SJCRH30 (cell line): ENCODE measurements at regions not wholly inside any gene's neighbourhood (a gene's known extent, or its start where the extent isn't known, plus 50 kb on each side); places are given as distances from the start of the nearest gene placed in this dataset.

Source experiments
- DNase-seq, 2 experiments: peaks; one replicate each; pipeline ENCODE4 v3.0.0-alpha.2; 2015 to 2020
- H3K27ac ChIP-seq: fragments of 250-450 bp; sonication (Bioruptor Pico); 2 replicates; pipeline ENCODE4 v1.5.1; 2020; ENCODE audit warnings: mild to moderate bottlenecking, moderate library complexity
- H3K27me3 ChIP-seq: fragments of 250-450 bp; sonication (Bioruptor Pico); 2 replicates; pipeline ENCODE4 v1.5.1; 2020; ENCODE audit warnings: mild to moderate bottlenecking, moderate library complexity
- H3K36me3 ChIP-seq: fragments of 250-450 bp; sonication (Bioruptor Pico); 2 replicates; pipeline ENCODE4 v1.5.1; 2020; ENCODE audit warnings: mild to moderate bottlenecking, moderate library complexity
- H3K4me1 ChIP-seq: fragments of 250-450 bp; sonication (Bioruptor Pico); 2 replicates; pipeline ENCODE4 v1.5.1; 2020; ENCODE audit warnings: mild to moderate bottlenecking, moderate library complexity
- H3K4me3 ChIP-seq: fragments of 250-450 bp; sonication (Bioruptor Pico); 2 replicates; pipeline ENCODE4 v1.5.1; 2020; ENCODE audit warnings: mild to moderate bottlenecking, moderate library complexity
- H3K9me3 ChIP-seq: fragments of 250-450 bp; sonication (Bioruptor Pico); replicated peaks from 2 replicates; pipeline ENCODE4 v1.5.1; 2020; ENCODE audit warnings: mild to moderate bottlenecking, moderate library complexity

GRCh38 chr2:106041150-106041549 is 153.0 kb downstream of the UXS1 start:
- Histone ChIP-seq H3K36me3 (no peaks in the 10 kb centered on the region), H3K4me3 (no peak overlapping the region), H3K27me3 (no peaks in the 10 kb centered on the region; the same call in 1 of the 2 replicates), H3K27ac (no peak overlapping the region), H3K4me1 (no peaks in the 10 kb centered on the region), H3K9me3 (no peaks in the 10 kb centered on the region)
- DNase-seq, result no peak

DNA sequence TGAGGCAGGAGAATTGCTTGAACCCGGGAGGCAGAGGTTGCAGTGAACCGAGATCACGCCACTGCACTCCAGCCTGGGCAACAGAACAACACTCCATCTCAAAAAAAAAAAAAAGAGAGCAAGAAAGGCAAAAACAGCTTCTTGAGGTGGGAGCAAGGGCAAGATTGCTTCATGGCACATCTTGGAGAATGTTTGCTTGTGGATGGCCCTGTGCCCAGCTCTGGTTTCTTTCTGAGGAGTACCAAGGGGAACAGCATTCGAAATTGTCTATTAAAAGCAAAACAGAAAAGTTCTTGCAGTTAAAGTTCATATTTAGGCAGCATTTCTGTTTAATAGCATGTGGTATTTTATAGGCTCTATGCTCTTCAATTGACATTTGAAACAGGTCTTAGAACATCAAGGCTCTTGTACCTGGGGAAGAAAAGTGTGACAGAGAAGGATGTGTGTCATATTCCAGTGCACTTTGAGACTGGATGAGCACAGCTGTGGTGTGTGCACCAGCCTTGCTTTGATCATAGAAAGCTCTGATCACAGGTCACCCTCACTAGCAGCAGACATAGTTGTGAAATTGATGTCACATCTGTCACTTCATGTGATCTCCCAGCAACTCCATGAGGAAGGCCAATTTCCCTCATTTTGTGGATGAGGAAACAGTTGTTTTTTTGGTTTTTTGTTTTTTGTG is 154.3 kb downstream of the UXS1 start:
- Histone ChIP-seq H3K9me3 (no peaks in the 10 kb centered on the region), H3K4me3 (no peak overlapping the region), H3K36me3 (no peaks in the 10 kb centered on the region), H3K27me3 (no peaks in the 10 kb centered on the region; the same call in 1 of the 2 replicates), H3K27ac (no peak overlapping the region), H3K4me1 (no peaks in the 10 kb centered on the region)
- DNase-seq, result no peak

GRCh38 chr2:106038601-106039375 is 155.3 kb downstream of the UXS1 start:
- H3K4me3 ChIP-seq, result no peak overlapping the region
- no peak for DNase-seq
- no peaks in the 10 kb centered on the region for H3K36me3 ChIP-seq
- no peaks in the 10 kb centered on the region; the same call in 1 of the 2 replicates for H3K27me3 ChIP-seq
- H3K9me3 ChIP-seq, result no peaks in the 10 kb centered on the region
- H3K4me1 ChIP-seq, result no peaks in the 10 kb centered on the region
- H3K27ac ChIP-seq, result no peak overlapping the region

DNA sequence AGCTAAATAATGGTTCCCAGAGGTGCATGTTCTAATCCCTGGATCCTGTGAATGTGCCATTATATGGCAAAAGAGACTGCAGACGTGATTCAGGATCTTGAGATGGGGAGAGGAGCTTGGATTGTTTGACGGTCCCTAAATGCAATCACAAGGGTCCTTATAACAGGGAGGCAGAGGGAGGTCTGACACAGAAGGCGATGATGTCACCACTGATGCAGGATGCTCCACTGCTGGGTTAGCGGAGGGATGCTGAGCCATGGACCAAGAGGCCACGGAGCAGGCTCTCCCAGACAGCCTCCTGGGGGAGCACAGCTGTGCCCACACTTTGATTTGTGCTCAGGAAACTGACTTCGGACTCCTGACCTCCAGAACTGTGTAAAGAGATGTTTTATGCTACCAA is 156.2 kb downstream of the UXS1 start:
- Histone ChIP-seq H3K27ac (no peak overlapping the region), H3K36me3 (no peaks in the 10 kb centered on the region), H3K4me3 (no peak overlapping the region), H3K4me1 (no peaks in the 10 kb centered on the region), H3K9me3 (no peaks in the 10 kb centered on the region), H3K27me3 (no peaks in the 10 kb centered on the region; the same call in 1 of the 2 replicates)
- no peak for DNase-seq

- Histone ChIP-seq H3K9me3 (no peaks in the 10 kb centered on the region), H3K27me3 (no peaks in the 10 kb centered on the region; the same call in 1 of the 2 replicates), H3K4me3 (no peak overlapping the region), H3K36me3 (no peaks in the 10 kb centered on the region), H3K4me1 (no peaks in the 10 kb centered on the region), H3K27ac (no peak overlapping the region)
- no peak for DNase-seq
Measured at GRCh38 chr2:106037262-106037661, 156.8 kb downstream of the UXS1 start.

GRCh38 chr2:106034325-106034724 is 159.8 kb downstream of the UXS1 start:
- Histone ChIP-seq H3K4me3 (no peak overlapping the region), H3K9me3 (no peaks in the 10 kb centered on the region)
- no peak for DNase-seq

GRCh38 chr2:106032676-106033075 is 161.4 kb downstream of the UXS1 start:
- Histone ChIP-seq H3K36me3 (no peaks in the 10 kb centered on the region), H3K4me3 (no peak overlapping the region), H3K9me3 (no peaks in the 10 kb centered on the region), H3K4me1 (peaks cover 9% of the 10 kb centered on the region; the same call in 1 of the 2 replicates), H3K27ac (no peak overlapping the region), H3K27me3 (no peaks in the 10 kb centered on the region)
- no peak for DNase-seq

More at GRCh38 chr2:106034325-106034724, 159.8 kb downstream of the UXS1 start:
- H3K27ac ChIP-seq, result no peak overlapping the region
- peaks cover 9% of the 10 kb centered on the region; the same call in 1 of the 2 replicates for H3K4me1 ChIP-seq
- H3K27me3 ChIP-seq, result no peaks in the 10 kb centered on the region; the same call in 1 of the 2 replicates
- H3K36me3 ChIP-seq, result no peaks in the 10 kb centered on the region

- H3K4me1 ChIP-seq, result peaks cover 9% of the 10 kb centered on the region; the same call in 1 of the 2 replicates
- H3K36me3 ChIP-seq, result no peaks in the 10 kb centered on the region
- no peak overlapping the region for H3K27ac ChIP-seq
- DNase-seq, result peak; percentile 22 to 52
- H3K27me3 ChIP-seq, result no peaks in the 10 kb centered on the region
- no peak overlapping the region; the same call in 1 of the 2 replicates for H3K4me3 ChIP-seq
- H3K9me3 ChIP-seq, result no peaks in the 10 kb centered on the region
Measured at GRCh38 chr2:106030287-106031268, 163.5 kb downstream of the UXS1 start.

DNA sequence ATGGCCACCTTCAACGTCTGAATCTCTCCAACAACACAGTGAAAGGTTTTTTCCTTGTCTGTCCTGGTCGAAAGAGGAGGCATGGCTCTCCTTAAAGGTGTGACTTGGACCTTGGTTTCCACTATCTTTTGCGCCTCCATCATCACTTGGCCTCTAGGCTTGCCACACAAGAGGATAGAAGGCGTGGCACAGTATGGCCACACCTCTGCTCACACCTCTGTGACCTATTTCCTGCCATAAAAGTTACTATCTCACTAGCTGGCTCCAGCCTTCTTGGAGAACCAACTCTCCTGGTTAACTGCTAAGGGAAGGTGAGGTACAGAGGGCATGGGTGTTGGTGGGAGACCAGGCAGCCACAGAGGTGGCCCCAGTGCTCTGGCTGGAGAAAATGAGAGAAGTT is 165.9 kb downstream of the UXS1 start:
- Histone ChIP-seq H3K27ac (no peak overlapping the region), H3K27me3 (no peaks in the 10 kb centered on the region), H3K9me3 (no peaks in the 10 kb centered on the region), H3K4me3 (no peak overlapping the region), H3K4me1 (peaks cover 12% of the 10 kb centered on the region; the same call in 1 of the 2 replicates), H3K36me3 (no peaks in the 10 kb centered on the region)
- no peak for DNase-seq

- Histone ChIP-seq H3K4me1 (peaks cover 16% of the 10 kb centered on the region), H3K9me3 (no peaks in the 10 kb centered on the region), H3K27me3 (no peaks in the 10 kb centered on the region), H3K27ac (no peak overlapping the region), H3K4me3 (no peak overlapping the region), H3K36me3 (no peaks in the 10 kb centered on the region)
- no peak for DNase-seq
Measured at GRCh38 chr2:106026271-106027190, 167.6 kb downstream of the UXS1 start.

DNA sequence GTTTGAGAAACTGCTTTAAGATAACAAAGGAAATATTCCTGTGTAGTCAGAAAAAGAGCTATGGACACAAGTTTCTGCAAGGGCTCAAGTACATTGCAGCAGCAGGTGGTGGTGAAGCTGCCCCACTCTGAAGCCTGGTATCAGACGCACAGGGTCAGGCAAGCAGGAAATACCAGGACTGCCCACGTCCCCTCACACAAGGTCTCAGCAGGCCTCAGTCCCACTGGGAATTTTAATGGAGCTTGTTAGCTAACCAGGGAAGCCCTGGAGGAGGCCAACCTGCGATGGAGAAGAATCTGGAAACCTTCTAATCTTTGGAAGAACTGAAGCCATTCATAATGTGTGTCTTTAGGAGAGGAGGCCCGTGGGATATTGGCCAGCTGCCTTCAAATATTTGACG is 168.3 kb downstream of the UXS1 start:
- DNase-seq, result no peak
- H3K36me3 ChIP-seq, result no peaks in the 10 kb centered on the region

DNA sequence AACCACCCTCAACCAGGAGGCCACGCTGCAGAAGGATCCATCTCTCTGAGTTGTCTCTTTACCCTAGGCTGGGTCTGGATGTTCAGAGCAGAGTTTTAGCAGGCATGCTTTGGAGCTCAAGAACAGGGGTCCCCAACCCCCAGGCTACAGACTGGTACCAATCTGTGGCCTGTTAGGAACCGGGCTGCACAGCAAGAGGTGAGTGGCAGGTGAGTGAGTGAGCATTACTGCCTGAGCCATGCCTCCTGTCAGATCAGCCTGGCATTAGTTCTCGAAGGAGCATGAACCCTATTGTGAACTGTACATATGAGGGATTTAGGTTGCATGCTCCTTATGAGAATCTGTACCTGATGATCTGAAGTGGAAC is 172.5 kb downstream of the UXS1 start:
- Histone ChIP-seq H3K36me3 (no peaks in the 10 kb centered on the region), H3K27ac (no peak overlapping the region), H3K27me3 (no peaks in the 10 kb centered on the region), H3K4me3 (no peak overlapping the region), H3K4me1 (peaks cover 27% of the 10 kb centered on the region), H3K9me3 (no peaks in the 10 kb centered on the region)
- DNase-seq, result no peak

More for the DNA sequence above, 168.3 kb downstream of the UXS1 start:
- Histone ChIP-seq H3K4me1 (peaks cover 13% of the 10 kb centered on the region), H3K4me3 (no peak overlapping the region), H3K27ac (no peak overlapping the region), H3K9me3 (no peaks in the 10 kb centered on the region), H3K27me3 (no peaks in the 10 kb centered on the region)

DNA sequence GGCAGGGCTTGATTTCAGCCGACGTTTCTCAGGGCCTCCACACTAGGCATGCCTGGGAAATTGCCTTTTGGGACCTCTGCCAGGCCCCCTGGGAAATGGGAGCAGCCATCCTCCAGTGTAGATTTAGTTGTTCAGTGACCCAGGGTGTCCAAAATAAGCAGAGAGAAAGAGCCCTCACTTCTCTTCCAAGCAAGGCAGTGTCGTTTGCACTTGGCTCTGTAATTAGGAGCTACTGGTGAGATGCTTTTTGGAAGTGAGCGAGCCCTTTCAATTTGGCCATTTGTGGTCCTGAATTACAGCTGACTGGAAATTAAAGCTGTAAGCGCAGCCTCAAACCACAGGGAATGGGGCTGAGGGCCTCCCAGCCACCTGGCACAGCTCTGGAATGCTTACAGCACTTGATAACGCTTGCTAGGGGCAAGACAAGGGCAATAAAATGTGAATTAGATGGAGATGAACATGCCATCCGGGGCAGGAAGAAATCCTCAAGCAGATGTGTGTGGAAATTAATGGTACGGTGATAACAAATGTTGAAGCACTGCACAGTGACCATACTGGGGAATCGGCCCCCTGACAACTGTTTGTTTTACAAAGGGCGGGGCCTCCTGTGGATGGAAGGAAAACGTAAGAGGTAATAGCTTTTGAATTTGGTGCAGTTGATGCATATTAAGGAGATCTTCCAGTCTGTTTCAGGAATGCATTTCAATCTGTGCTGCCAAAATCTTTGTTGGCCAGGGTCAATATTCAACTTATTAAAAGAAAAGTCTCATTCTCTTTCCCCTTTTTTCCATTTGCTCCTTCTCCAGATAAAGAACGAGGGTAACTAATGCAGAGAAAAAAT is 173.1 kb downstream of the UXS1 start:
- H3K4me3 ChIP-seq, result no peak overlapping the region
- peak; percentile 87 to 92 for DNase-seq
- H3K27ac ChIP-seq, result peak overlapping the region; percentile 20
- H3K9me3 ChIP-seq, result no peaks in the 10 kb centered on the region
- H3K36me3 ChIP-seq, result no peaks in the 10 kb centered on the region
- peaks cover 27% of the 10 kb centered on the region for H3K4me1 ChIP-seq
- no peaks in the 10 kb centered on the region for H3K27me3 ChIP-seq
